ENCODE measurements at regions not wholly inside any gene's neighbourhood (a gene's known extent, or its start where the extent isn't known, plus 50 kb on each side); places are given as distances from the start of the nearest gene placed in this dataset.

GRCh38 chr12:88726806-88727720, 146.8 kb upstream of the KITLG start:
- TF ChIP-seq POLR2A (IDR thresholded peaks at IDR 0.05), result no peak
- TF ChIP-seq, protein P1, sequence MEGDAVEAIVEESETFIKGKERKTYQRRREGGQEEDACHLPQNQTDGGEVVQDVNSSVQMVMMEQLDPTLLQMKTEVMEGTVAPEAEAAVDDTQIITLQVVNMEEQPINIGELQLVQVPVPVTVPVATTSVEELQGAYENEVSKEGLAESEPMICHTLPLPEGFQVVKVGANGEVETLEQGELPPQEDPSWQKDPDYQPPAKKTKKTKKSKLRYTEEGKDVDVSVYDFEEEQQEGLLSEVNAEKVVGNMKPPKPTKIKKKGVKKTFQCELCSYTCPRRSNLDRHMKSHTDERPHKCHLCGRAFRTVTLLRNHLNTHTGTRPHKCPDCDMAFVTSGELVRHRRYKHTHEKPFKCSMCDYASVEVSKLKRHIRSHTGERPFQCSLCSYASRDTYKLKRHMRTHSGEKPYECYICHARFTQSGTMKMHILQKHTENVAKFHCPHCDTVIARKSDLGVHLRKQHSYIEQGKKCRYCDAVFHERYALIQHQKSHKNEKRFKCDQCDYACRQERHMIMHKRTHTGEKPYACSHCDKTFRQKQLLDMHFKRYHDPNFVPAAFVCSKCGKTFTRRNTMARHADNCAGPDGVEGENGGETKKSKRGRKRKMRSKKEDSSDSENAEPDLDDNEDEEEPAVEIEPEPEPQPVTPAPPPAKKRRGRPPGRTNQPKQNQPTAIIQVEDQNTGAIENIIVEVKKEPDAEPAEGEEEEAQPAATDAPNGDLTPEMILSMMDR (IDR thresholded peaks at IDR 0.05), result no peak
- Histone ChIP-seq H3K4me1 (no peaks in the 10 kb centered on the region), H3K9me3 (no peaks in the 10 kb centered on the region), H3K27me3 (no peaks in the 10 kb centered on the region), H3K36me3 (ENCODE audit: low read depth, missing control alignments) (no peaks in the 10 kb centered on the region), H3K27ac (no peak overlapping the region), H3K4me3 (no peak overlapping the region)
- WGBS, 2 donors, result 98% methylated on average over 3 of the region's 3 CpGs
- DNase-seq, result no peak
- intact Hi-C loops (cut with DNase I; ENCODE audit: low total_unique reads), result no loop called here

DNA sequence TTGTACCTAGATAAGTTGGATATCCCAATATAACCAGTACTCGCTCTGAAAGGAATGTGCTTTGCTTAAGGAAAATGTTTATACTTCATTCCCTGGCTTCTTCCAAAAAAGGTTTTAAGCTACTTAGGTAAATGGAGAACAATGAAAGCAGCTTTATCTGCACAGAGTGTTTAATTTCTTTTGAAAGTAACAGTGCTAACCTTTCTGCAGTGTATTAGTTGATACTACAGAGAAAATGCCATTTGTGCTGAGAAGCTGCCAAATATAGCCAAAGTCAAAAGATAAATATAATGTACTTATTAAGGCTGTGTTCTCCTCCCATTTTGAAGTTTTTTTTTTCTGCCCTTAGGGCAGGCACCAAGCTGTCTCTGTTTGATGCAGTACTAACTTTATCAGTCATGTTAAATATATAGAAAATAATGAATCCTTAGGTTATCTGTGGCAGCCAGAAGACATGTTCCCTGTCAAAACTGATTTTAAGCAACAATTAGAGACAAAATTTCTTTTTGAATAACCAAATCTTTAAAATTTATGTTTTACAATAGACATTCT, 145.4 kb upstream of the KITLG start:
- TF ChIP-seq, protein P1 (IDR thresholded peaks at IDR 0.05), result no peak
- TF ChIP-seq POLR2A (IDR thresholded peaks at IDR 0.05), result no peak
- H3K4me1 ChIP-seq, result no peaks in the 10 kb centered on the region
- intact Hi-C loops (cut with DNase I; ENCODE audit: low total_unique reads), result no loop called here
- no peaks in the 10 kb centered on the region for H3K27me3 ChIP-seq
- H3K4me3 ChIP-seq, result no peak overlapping the region
- H3K36me3 ChIP-seq (ENCODE audit: low read depth, missing control alignments), result no peaks in the 10 kb centered on the region
- 90 to 93% methylated on average over 1 of the region's 1 CpG for WGBS, 2 donors
- no peaks in the 10 kb centered on the region for H3K9me3 ChIP-seq
- H3K27ac ChIP-seq, result no peak overlapping the region
- DNase-seq, result no peak

DNA sequence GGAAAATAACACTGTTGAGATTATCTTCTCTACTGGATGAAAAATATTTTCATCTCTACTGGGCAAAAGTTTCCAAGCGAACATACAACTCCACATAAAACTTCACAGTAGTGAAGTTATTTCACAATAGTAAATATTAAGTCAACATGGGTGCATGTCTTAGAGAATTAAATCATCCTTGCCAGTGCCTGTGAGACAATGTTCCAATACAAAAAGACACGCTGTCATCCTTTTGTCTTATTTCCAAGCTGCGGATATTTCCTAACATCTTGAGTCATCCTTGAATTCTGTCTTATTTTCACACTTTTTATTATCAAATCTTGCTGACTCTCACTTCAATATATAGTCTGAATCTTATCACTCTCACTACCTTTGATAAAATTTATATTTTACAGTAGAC, 142.9 kb upstream of the KITLG start:
- no peak for DNase-seq
- no peak for TF ChIP-seq POLR2A (IDR thresholded peaks at IDR 0.05)
- TF ChIP-seq, protein P1 (IDR thresholded peaks at IDR 0.05), result no peak
- intact Hi-C loops (cut with DNase I; ENCODE audit: low total_unique reads), result no loop called here
- 71 to 80% methylated on average over 3 of the region's 3 CpGs for WGBS, 2 donors
- H3K36me3 ChIP-seq (ENCODE audit: low read depth, missing control alignments), result no peaks in the 10 kb centered on the region
- no peaks in the 10 kb centered on the region for H3K27me3 ChIP-seq
- no peak overlapping the region for H3K4me3 ChIP-seq
- no peaks in the 10 kb centered on the region for H3K4me1 ChIP-seq
- no peaks in the 10 kb centered on the region for H3K9me3 ChIP-seq
- no peak overlapping the region for H3K27ac ChIP-seq

DNA sequence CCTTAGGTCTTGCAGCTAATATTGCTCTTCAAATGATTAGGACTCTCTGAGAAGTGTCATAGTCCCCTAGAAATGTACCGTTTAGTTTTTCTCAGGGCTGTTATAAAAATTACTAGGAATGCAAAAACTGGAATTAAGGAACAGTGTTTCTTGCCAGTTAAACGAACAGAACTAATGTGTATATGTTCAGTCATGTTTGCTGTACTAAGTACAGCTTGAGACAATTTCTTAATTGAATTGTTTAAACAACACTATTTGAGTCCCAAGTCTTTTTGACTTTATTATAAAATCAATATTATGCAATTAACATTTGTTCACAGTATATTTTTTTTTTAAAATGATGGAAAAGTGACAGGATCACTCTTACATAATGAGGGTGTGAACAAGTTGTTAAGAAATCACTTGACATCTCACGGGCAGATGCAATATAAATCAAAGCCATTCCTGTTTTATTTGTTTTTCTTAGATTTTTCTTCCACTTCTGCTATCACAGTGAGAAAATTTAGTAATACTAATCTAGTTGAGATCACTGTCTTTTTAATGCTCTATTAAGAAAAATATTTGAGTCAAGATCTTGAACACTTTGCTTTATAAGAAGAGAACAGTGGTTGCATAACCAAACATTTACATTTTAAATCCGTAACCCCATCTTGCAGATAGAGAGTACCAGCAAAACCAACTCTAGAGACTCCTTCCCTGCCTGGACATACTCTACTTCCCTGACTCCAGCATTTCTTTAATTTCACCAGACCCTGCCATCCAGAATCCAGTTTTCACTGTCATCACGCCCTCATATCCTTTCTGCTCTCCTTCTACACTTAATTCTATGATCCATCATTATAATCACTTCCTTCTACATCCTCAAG, 140.7 kb upstream of the KITLG start:
- no peak for TF ChIP-seq POLR2A (IDR thresholded peaks at IDR 0.05)
- TF ChIP-seq, protein P1 (IDR thresholded peaks at IDR 0.05), result no peak
- no peaks in the 10 kb centered on the region for H3K9me3 ChIP-seq
- H3K27ac ChIP-seq, result no peak overlapping the region
- no peaks in the 10 kb centered on the region for H3K4me1 ChIP-seq
- H3K36me3 ChIP-seq (ENCODE audit: low read depth, missing control alignments), result no peaks in the 10 kb centered on the region
- DNase-seq, result no peak
- intact Hi-C loops (cut with DNase I; ENCODE audit: low total_unique reads), result no loop called here
- 83% methylated on average over 5 of the region's 5 CpGs for WGBS, 2 donors
- H3K4me3 ChIP-seq, result no peak overlapping the region
- H3K27me3 ChIP-seq, result no peaks in the 10 kb centered on the region
